HUES48 (cell line): ENCODE measurements at regions not wholly inside any gene's neighbourhood (a gene's known extent, or its start where the extent isn't known, plus 50 kb on each side); places are given as distances from the start of the nearest gene placed in this dataset.

ENCODE experiments used
- H3K27ac ChIP-seq: one replicate; pipeline ENCODE4 v1.7.0; 2013; ENCODE audit warnings: low read depth, low read length, inconsistent platforms
- H3K27me3 ChIP-seq: 2 replicates; pipeline ENCODE4 v1.6.1; 2013; ENCODE audit warnings: mild to moderate bottlenecking, low read length; ENCODE audit not compliant: control insufficient read depth, insufficient read depth
- H3K36me3 ChIP-seq: 2 replicates; pipeline ENCODE4 v1.6.1; 2013; ENCODE audit warnings: low read length; ENCODE audit not compliant: control insufficient read depth, insufficient read depth
- H3K4me1 ChIP-seq: 2 replicates; pipeline ENCODE4 v1.6.1; 2013; ENCODE audit warnings: mild to moderate bottlenecking, low read length; ENCODE audit not compliant: control insufficient read depth, insufficient read depth
- H3K4me3 ChIP-seq: 2 replicates; pipeline ENCODE4 v1.5.1; 2013; ENCODE audit warnings: mild to moderate bottlenecking, low read depth, low read length
- H3K9ac ChIP-seq: 2 replicates; pipeline ENCODE4 v1.6.1; 2013; ENCODE audit warnings: mild to moderate bottlenecking, low read depth, low read length, moderate library complexity
- H3K9me3 ChIP-seq: 2 replicates; pipeline ENCODE4 v1.6.1; 2013; ENCODE audit warnings: low read length; ENCODE audit not compliant: control insufficient read depth, insufficient read depth

DNA sequence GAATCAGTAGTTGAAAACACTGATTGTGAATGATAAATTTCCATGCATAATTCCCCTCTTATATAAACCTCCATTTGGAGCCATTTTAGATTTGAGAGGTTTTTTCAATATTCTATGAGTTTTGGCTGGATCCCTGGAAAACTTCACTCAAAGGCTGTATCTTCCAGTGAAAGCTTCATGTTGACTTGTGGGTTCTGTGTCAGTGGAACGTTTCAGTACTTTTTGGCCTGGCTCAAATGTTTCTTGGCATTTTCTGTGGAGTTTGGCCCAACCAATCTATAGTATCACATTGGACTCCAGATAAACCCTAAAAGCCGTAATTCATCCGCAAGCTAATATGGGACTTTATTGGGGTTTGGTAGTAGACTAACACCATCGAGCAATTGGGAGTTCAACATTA, 172.6 kb upstream of the PRPS1L1 start:
- Histone ChIP-seq H3K36me3 (no peaks in the 10 kb centered on the region), H3K4me3 (no peak overlapping the region), H3K9ac (no peak overlapping the region), H3K4me1 (no peaks in the 10 kb centered on the region), H3K27me3 (no peaks in the 10 kb centered on the region), H3K27ac (no peak overlapping the region), H3K9me3 (no peaks in the 10 kb centered on the region)

- Histone ChIP-seq H3K9me3 (no peaks in the 10 kb centered on the region), H3K27ac (no peak overlapping the region), H3K27me3 (no peaks in the 10 kb centered on the region), H3K4me1 (no peaks in the 10 kb centered on the region), H3K36me3 (no peaks in the 10 kb centered on the region), H3K4me3 (no peak overlapping the region), H3K9ac (no peak overlapping the region)
Measured at GRCh38 chr7:18200855-18201254, 173.2 kb upstream of the PRPS1L1 start.

GRCh38 chr7:18201350-18201749, 173.7 kb upstream of the PRPS1L1 start:
- Histone ChIP-seq H3K4me1 (no peaks in the 10 kb centered on the region), H3K27ac (no peak overlapping the region), H3K36me3 (no peaks in the 10 kb centered on the region), H3K4me3 (no peak overlapping the region), H3K9ac (no peak overlapping the region), H3K27me3 (no peaks in the 10 kb centered on the region), H3K9me3 (no peaks in the 10 kb centered on the region)

DNA sequence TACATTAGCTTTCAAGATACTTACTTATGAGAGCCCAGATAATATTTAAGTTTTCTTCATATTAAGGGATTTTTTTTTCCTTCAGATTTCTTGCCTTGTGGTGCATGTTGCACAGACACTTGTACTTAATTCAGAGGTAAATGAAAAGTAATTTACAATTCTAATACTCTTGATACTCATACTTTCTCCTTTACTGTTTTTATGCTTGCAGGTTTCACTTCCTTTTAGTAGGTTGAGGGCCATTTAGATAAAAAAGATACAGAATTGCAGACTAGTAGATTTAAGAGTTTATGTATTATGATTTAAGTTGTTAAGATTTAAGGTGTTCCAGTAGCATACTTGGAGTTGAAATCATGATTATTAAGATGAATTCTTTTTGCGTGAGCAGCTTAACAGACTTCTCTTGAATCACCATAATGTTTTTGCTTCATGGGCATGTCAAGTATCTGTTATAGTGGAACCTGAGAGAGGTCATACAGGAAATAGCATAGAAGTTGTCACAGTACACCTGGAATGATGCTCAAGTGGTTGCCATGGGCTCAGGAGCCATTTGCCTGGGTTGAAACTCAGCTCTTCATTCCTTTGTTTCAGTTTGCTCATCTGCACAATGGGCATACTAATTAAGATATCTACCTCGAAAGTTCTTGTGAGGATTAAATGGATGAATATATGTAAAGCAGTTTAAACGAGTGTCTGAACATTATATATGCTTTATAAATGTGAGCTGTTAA, 174.8 kb upstream of the PRPS1L1 start:
- Histone ChIP-seq H3K4me1 (no peaks in the 10 kb centered on the region), H3K36me3 (no peaks in the 10 kb centered on the region), H3K27me3 (no peaks in the 10 kb centered on the region), H3K27ac (no peak overlapping the region), H3K9ac (no peak overlapping the region), H3K9me3 (no peaks in the 10 kb centered on the region), H3K4me3 (no peak overlapping the region)

DNA sequence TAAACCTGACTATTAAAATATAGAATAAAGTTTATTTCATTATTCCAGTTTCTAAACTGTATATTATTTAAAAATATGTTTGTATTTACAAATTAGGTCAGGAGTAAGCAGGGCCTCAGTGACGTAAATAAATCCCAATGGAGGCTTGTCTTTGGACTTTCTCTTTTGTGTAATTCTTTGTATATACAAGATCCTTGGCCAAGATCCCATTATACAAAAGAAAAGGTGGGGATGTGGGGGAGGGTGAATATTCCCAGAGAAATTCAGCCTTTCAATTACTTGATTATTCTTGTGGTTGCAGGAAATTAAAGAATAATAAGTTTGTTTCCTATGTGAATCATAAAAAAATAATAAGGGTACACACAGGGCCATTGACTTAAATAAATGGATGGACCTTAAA, 178.7 kb upstream of the PRPS1L1 start:
- no peaks in the 10 kb centered on the region for H3K36me3 ChIP-seq
- no peaks in the 10 kb centered on the region for H3K27me3 ChIP-seq
- no peaks in the 10 kb centered on the region for H3K9me3 ChIP-seq
- H3K4me1 ChIP-seq: no peaks in the 10 kb centered on the region
- no peak overlapping the region for H3K27ac ChIP-seq
- no peak overlapping the region for H3K9ac ChIP-seq
- no peak overlapping the region for H3K4me3 ChIP-seq

DNA sequence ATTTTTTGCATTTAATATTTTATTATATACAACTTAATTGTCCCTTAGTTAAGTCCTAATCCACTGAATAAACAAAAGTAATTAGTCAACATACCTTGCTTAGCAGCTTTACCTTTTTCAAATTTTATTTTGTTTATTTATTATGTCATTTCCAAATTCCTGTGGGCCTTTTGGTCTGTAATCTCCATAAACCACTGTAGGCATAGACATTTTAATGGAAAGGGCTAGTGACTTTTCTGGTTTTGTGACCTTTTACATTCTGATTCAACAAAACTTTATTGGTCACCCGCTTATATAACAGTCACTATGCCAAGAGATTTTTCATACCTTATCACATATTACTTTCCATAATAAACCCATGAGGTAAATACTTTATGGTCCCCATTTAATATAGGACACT, 181.3 kb upstream of the PRPS1L1 start:
- Histone ChIP-seq H3K9ac (no peak overlapping the region), H3K4me1 (no peaks in the 10 kb centered on the region), H3K27ac (no peak overlapping the region), H3K9me3 (no peaks in the 10 kb centered on the region), H3K27me3 (no peaks in the 10 kb centered on the region), H3K4me3 (no peak overlapping the region), H3K36me3 (no peaks in the 10 kb centered on the region)

GRCh38 chr7:18210377-18210776, 182.7 kb upstream of the PRPS1L1 start:
- no peaks in the 10 kb centered on the region for H3K36me3 ChIP-seq
- H3K27me3 ChIP-seq: no peaks in the 10 kb centered on the region
- H3K27ac ChIP-seq: no peak overlapping the region
- no peaks in the 10 kb centered on the region for H3K4me1 ChIP-seq
- H3K9ac ChIP-seq: no peak overlapping the region
- no peak overlapping the region for H3K4me3 ChIP-seq
- no peaks in the 10 kb centered on the region for H3K9me3 ChIP-seq

DNA sequence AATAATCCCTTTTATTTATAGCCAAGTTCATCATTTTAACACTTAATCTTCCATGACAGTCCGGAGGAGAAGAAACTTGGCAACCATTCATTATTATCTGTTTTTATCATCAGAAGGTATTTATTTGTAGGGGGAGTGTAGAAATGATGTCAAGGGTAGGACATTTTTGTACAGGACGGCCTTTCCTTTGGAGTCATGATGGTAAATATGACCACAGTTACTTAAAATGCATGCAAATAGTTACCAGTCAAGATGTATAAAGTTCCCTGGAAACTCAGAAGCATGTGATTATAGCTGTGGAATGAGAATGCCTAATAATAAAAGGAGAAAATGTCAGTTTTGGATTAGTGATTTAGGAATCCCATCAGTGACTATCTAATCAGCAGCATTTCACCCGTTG, 183.1 kb upstream of the PRPS1L1 start:
- H3K9me3 ChIP-seq: no peaks in the 10 kb centered on the region
- no peaks in the 10 kb centered on the region for H3K4me1 ChIP-seq
- H3K36me3 ChIP-seq: no peaks in the 10 kb centered on the region
- H3K27ac ChIP-seq: no peak overlapping the region
- H3K4me3 ChIP-seq: no peak overlapping the region
- no peaks in the 10 kb centered on the region for H3K27me3 ChIP-seq
- H3K9ac ChIP-seq: no peak overlapping the region

- Histone ChIP-seq H3K36me3 (no peaks in the 10 kb centered on the region), H3K9ac (no peak overlapping the region), H3K4me1 (no peaks in the 10 kb centered on the region), H3K27me3 (no peaks in the 10 kb centered on the region), H3K9me3 (no peaks in the 10 kb centered on the region), H3K27ac (no peak overlapping the region), H3K4me3 (no peak overlapping the region)
Measured at GRCh38 chr7:18212308-18212707, 184.7 kb upstream of the PRPS1L1 start.

GRCh38 chr7:18212758-18213157, 185.1 kb upstream of the PRPS1L1 start:
- Histone ChIP-seq H3K4me3 (no peak overlapping the region), H3K27ac (no peak overlapping the region), H3K36me3 (no peaks in the 10 kb centered on the region), H3K9me3 (no peaks in the 10 kb centered on the region), H3K27me3 (no peaks in the 10 kb centered on the region), H3K4me1 (no peaks in the 10 kb centered on the region), H3K9ac (no peak overlapping the region)

GRCh38 chr7:18213652-18214051, 186.0 kb upstream of the PRPS1L1 start:
- Histone ChIP-seq H3K27ac (no peak overlapping the region), H3K9me3 (no peaks in the 10 kb centered on the region), H3K36me3 (no peaks in the 10 kb centered on the region), H3K27me3 (no peaks in the 10 kb centered on the region), H3K4me3 (no peak overlapping the region), H3K9ac (no peak overlapping the region), H3K4me1 (no peaks in the 10 kb centered on the region)
